Activated T-cell treated with anti-CD3 and anti-CD28 coated beads, Interleukin-2, amount 50 U/mL, for 1 hour (primary cell): ENCODE measurements at regions not wholly inside any gene's neighbourhood (a gene's known extent, or its start where the extent isn't known, plus 50 kb on each side); places are given as distances from the start of the nearest gene placed in this dataset.
"Not testable (repeated sequence)": the region's sequence is repeated elsewhere in the genome, so short reads cannot be mapped to it uniquely, and the experiment has no call there.

Experiments
- DNase-seq: peaks from one replicate; pipeline ENCODE4 v3.0.0-alpha.2; 2020

DNA sequence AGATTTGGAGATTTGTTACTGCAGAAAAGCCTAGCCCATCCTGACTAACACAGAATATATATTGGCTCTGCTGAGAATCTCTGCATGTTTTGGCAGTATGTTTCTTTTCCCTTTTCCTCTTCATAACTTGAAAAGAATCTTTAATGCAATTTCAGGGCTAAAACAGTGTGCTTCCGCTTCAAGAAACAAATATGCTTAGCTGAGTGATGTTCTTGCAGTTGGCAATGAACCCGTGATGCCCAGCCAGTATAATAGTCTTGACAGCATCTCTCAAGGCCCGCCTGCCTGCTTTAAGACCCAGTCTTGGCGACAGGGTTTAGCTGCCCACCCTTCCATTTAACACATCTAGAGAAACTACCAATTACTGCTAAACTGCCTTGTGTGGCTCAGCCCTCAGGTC is 184.5 kb downstream of the INO80D start:
- DNase-seq = no peak

DNA sequence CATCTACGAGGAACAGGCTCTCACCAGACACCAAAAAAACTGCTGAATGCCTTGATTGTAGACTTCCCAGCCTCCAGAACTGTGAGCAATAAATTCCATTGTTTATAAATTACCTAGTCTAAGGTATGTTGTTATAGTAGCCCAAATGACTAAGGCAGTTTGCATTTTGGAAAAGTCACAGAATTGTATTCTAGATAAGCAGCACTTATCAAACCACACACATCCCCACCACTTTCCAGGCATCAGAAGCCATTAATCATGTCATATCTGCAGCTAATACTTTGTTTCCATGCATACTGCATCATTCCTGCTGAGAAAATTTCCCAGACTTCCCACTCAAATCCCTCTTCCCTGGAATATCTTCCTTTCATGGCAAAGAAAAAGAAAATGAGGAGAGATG is 187.2 kb downstream of the INO80D start:
- DNase-seq = no peak

DNA sequence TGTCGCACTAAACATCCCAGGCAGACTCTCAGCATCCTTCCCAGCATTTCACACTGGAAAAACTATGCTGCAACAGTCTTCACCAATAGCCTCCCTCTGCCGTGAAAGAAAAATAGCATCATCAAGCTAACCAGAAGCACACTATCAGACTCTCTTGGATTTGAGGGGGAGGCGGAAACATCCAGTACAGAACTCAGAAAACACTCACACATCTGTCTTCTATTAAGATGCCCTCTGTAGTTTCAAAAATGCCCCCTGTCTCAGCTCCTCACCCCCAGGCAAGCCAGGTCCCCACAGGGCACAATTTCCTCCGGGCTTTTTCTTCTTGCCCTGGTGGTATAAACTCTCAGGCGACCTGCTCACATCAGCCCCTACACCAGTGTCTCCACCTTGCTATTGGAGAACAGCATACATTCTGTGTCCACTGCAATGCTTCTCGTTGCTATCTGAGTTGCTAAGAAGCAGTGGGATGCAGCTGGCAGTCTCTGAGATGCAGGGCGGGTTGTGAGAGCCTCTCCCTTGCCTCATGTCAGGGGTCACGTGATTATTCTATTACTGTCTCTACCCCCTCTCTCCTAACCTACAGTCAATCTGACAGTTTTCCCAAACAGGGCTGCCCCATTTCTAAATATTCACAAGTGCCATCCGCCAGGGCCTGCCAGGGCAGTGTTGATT is 189.9 kb downstream of the INO80D start:
- no peak for DNase-seq

DNA sequence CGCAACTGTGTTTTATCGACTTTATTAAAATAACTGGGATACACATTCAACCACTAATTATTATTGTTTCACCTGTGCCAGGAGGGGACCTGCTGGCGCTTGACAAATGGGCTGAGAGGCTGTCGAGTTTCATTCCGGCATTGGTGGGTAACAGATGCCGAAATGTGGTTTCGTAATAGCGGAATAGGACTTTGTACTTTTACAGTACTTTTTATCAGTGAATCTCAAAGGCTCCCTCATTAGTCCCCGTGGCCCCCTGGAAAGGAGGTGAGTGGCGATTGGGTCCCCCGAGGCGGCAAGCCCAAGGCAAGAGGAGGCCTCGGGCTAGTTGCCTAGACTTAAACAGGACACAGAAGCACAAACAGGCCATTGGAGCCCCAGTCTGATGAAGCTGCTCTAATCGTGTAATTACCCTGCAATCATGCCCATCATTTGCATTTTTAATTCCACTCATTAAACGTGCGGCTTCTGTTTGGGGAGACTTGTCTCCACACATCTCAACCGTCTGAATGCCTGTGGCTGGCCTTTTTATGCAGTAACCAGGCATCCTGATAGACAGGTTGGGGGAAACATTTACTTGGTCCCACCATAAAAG is 193.2 kb downstream of the INO80D start:
- DNase-seq = no peak

DNA sequence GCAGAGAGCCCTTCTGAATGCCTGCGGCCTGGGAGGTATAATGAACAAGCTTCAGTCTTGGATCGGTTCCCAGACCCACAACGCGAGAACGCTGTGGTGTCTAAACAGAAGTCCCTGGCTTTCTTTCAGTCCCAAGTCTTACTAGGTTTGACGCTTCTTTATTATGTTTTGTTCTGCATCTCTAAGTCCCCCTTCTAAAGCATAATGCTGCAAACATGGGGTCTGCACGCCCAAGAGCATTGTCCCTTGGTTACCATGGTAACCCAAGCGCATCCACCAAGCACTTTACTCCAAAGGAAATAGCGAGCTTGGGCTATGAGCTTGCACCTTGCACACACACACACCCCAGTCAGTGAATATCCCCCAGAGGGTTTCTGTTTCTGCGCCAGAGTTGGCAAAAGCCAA is 193.7 kb downstream of the INO80D start:
- DNase-seq = no peak

DNA sequence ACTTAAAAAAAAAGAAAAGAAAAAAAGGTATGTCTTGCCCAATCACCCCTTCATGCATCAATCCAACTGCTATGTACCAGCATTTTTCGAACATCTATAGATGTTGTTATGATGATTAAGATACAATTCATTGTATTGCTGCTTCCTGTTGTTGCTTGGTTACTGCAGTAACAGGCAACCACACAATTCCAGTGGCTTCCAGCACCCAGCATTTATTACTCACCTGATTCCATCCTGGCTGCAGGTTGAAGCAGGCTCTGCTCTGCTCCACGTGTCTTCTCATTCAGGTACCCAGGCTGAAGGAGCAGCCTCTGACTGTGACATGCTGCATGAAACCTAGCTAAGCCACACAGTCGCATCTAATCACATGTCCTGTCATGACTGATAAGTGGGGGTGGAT is 196.9 kb downstream of the INO80D start:
- DNase-seq = no peak

DNA sequence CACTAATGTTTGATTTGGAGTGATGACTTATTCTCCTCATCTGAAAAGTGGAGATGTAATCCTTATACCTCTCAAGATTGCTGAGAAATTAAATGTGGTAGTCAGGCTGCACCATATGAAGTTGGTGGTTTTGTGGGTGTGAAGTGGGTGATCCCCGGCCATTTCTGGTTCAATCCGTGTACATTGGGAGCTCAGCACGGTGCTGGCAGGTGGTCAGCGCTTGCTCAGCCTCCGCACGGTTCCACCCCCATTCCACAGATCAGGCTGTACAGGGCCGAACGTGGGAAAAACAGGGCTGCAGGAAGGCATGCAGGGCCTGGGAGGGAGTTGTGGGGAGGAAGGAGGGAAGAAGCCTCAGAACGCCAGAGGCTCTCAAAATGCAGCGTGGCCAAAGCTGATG is 198.3 kb downstream of the INO80D start:
- no peak for DNase-seq

DNA sequence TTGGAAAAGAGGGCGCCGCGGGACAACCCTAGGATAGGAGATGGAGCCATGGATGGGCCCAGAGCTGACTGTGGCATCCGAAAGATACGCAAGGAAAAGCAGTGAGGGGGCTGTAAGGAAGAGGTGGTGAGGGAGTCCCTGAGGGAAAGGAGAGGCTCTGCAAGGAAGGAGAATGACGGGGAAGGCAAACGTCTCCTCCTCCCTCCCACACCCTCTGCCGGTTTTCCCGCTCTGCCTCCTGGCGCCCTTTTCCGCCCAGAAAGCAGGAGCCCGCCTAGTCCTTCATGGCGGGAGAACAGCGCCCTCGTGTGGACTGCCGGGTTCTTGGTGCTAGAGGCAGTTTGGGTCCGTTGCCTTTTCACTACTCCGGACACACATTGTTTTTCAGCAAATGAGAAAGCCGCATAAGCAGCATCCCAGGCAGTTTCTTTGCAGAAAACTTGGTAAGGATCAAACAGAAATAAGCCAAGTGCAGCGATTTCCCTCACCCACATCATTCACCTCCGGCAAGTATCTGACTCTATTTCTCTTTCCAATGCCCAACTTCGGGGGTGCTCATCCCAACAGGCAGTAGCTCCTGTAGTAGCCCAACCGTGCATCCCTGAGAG is 200.4 kb downstream of the INO80D start:
- DNase-seq = peak; percentile 45

DNA sequence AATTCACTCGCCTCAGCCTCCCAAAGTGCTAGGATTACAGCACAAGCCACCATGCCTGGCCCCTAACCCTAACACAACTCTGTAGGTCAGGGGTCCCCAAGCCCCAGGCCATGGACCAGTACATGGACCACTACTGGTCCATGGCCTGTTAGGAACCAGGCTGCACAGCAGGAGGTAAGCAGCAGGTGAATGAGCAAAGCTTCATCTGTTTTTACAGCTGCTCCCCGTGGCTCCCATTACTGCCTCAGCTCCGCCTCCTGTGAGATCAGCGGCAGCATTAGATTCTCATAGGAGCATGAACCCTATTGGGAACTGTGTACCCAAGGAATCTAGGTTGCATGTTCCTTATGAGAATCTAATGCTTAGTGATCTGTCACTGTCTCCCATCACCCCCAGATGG is 201.7 kb downstream of the NRP2 start:
- no peak for DNase-seq

DNA sequence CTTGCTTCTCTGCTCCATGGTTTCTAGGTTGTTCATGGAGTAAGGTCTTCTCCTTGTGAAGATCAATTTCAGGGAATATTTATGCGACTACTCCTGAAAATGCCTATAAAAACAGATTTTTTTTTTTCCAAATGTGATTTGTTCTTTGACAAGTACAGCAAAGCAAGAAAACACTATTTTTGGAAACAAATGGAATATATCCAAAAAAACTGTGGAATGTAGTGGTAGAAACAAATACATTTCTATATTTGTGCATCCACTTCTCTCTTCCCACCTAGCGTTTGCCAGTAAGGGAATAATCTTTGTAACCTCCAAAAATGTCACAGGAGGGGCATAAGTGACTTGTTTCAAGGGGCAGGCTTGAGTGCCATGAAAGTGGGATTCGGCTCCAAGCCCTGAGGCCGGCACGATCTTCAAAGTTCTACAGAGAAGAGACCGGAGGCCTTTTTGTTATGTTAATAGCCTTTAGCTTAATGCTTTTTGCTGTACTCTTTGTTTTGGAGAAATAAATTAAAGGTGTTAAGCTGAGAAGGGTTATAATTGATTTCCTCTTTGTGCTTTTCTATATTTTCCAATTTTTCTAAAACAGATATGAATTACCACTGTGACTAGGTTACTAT is 200.6 kb downstream of the NRP2 start:
- DNase-seq = no peak

DNA sequence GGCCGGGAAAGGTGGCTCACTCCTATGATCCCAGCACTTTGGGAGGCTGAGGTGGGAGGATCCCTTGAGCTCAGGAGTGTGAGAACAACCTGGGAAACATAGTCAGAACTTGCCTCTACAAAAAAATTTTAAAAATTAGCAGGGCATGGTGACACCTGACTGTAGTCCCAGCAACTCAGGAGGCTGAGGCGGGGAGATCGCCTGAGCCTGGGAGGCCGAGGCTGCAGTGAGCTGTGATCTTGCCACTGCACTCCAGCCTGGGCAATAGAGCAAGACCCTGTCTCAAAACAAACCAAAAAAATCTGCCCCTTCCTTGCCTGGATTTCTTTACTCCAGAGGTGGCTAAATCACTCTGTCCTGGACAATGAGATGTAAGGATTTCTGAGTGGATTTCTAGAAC is 197.7 kb downstream of the NRP2 start:
- no peak for DNase-seq

DNA sequence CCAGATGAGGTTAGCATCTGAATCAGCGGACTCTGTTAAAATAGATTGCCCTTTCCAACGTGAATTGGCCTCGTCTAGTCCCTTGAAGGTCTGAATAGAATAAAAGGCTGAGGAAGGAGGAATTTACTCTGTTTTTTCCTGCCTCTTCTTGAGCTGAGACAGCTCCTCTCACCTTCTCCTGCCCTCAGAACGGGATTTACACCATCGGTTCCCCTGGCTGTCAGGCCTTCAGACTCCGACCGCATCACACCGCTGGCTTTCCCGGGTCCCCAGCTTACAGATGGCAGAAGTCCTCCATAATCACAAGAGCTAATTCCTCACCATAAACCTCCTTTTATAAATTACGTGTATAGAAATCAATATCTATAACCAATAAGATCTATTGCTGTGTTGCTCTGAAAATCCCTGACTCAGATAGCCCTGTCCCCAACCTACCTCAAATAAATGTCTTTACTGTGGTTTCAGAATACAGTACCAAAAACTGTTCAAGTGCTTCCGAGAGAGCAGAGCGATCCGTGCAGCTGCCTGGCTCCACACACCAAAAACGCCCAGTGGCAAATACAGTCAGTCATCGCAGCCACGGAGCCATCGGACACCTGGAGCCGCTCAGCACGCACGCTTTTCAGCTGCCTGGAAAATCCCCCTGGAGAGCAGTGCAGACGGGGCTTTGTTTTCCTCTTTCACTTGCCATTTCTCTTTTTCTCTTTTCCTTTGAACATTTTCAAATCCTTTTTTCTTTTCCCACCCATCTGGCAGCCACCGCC is 196.9 kb downstream of the NRP2 start:
- no peak for DNase-seq

DNA sequence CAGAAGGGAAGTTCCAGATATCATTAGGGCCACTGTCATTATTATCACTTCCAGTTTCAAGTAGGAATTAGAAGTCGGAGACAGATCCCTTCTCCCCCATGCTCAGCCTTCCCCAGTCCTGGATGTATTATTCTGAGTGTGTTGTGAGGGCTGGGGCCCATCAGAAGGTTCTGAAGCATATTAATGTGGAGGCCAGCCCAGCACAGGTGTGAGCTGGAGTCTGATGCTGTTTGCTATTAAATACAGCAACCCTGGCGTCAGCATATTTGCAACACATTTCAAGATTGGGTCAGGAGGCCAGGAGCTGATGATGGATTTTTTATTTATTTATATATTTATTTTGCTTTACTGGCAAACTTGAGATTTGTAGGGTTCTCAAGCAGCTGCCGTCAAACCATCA is 195.2 kb downstream of the NRP2 start:
- DNase-seq = no peak

DNA sequence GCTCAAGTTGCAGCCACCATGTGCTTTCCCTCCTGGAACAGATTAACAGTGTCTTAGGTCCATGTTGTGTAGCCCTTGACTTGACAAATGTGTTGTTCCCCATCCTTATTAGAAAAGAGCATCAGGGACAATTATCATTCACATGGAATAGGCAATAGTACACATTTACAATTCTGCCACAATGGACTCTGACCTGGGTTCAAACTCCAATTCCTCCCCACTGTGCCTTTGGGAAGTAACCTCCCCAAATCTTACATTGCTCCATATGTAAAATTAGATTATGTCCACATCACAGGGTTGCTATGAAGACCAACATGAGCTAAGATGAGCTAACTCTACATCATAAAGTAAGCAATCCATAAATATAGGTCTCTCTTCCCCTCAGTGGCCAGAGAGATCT is 193.8 kb downstream of the NRP2 start:
- DNase-seq = no peak

DNA sequence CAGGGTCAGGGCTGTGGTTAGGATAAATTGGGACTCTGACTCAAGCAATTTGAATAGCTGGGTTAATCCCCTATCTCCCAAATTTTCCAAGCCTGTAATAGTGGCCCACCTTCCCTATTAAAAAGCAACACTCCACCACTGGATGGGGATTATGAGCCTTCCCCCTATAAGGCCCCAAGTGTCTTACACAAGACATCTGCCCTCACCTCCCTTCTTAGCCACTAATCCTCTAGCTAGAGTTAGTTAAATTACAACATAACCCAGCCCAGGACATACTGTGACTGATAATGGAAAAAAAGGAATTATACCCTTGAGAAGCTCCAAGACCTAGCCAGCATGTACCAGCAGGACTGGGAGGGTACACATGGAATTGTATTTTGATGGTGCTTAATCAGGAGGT is 190.4 kb downstream of the NRP2 start:
- DNase-seq = no peak

DNA sequence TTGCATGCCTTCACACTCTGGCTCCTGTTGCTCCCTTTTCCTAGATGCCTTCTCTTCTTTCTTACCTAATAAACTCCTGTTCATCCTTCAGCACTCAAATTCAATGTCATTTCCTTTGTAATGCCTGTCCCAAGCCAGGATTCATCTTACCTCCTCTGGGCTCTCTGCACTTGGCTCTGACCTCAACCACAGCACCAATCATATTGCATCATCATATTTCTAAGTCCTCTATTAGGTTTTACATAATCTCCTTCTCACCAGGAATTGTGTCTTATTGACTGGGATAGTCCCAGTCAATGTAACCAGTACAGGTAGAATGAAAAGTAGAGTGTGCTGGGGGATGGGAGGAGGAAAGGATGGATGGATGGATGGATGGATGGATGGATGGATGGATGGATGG is 187.1 kb downstream of the NRP2 start:
- no peak for DNase-seq

DNA sequence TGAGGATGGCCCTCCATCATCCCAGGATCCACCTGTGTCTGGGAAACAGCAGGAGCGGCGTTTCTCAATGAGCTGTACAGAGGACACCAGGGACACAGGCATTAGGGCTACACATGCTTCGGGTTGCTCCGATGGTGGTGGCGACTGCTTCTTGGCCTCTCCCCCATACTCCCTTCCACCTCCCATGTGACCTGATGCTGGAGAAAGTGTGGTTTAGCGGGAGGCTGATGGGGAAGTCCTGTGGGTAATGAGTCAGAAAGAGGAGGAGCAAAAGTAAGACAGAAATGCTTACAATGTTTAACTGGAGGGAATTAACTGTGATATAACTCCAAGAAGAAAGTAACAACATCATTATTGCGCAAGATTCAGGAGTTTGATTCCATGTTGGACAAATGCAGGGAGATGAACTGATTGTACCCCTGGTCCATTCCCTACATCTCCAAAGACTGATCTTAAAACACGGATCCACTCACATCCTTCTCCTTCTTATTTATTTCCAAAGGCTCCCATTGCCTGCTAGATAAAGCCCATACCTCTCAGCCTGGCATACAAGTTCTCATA is 186.6 kb downstream of the NRP2 start:
- DNase-seq = no peak

DNA sequence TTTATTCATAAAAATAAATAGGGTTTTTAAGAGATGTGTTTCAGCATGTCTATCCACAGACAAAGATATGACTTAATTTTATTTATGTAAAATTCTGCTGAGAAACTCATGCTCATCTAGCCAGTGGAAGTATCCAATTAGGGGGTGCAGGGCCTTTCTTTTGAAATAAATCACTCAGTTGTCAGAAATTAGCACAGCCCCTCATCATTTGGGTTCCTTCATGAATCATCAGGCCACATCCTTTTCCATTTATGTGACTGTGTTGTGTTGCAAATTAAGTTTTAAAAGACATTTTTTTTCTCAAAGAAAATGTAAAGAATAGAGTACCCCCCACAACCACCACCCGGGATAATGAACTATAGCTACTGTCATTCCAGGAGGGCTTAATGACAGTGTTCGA is 185.8 kb downstream of the NRP2 start:
- DNase-seq = no peak

DNA sequence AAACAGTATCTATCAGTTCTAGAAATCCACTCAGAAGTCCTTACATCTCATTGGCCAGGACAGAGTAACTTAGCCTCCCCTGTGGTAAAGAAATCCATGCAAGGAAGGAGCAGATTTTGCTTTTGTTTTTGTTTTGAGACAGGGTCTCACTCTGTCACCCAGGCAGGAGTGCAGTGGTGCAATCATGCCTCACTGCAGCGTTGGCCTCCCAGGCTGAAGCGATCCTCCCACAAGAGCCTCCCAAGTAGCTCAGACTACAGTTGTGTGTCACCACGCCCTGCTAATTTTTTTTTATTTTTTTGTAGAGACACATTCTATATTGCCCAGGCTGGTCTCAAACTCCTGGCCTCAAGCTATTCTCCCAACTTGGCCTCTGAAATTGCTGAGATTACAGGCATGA is 185.1 kb downstream of the NRP2 start:
- DNase-seq = no peak

DNA sequence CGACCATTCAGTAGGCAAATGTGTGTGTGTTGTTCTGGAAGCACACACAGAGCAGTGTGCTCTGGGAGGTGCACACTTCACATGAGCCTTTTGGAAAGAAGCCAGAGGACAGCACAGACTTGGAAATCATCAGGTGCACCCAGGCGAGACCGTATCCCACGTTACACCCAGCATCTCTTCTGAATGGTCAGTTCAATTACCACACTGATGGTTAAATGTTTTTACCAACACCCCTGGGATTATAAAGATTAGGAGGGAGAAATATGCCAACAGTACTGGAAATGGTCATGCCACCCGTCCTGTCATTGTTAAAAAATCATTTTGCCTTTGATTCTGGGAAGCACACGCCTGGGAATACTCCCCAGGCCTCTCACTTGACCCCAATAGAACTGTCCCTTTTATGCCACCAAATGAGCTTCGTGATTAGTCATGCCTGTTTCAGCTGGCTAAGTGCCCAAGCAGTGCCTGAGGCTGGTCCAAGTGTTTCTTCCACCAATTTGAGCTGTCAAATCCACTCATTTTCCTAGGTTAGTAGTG is 183.7 kb downstream of the NRP2 start:
- DNase-seq = no peak

DNA sequence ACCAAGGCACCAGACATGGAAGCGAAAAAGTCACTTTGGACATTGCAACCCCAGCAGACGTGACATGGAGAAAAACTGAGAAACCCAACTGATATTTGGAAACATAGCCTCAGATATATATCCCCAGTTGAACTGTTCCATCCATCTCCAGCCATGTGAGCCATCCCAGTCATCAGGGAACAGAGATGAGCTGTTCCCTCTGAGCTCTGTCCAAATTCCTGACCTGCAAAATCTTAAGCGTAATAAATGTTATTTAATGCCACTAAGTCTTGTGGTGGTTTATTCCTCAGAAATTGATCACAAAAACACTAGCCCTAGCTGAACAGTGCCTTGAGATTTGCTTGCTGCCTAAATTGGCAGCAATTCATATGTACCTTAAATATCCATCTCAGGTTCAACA is 182.8 kb downstream of the NRP2 start:
- no peak for DNase-seq

DNA sequence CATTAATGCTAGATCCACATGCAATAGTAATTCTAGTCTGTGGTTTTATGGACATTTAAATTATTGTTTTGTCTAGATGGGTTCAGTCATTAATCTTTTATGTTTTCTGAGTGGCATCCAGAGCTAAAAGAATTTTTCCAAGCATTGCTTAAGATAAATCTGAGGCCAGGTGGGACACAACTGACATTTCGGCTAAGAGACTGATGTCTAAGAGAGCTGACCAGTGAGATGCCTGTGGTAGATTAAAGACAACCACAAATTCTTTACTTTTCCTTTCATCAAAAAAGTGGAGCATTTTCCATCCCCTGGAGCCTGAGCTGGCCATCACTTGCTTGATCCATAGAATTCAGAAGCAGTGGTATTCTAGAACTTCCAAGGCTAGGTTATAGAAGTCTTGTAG is 182.2 kb downstream of the NRP2 start:
- no peak for DNase-seq

DNA sequence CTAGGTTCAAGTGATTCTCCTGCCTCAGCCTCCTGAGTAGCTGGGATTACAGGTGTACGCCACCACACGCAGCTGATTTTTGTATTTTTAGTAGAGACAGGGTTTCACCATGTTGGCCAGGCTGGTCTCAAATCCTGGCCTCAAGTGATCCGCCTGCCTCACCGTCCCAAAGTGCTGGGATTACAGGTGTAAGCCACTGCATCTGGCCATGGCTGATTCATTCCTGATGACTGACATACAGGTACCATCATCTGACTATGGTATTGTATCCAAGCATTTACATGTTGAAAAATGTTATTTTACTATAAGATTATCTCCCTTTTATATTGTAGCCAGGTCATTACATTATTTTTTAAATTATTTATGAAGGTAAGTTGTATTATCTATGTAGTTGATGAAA is 180.5 kb downstream of the NRP2 start:
- not testable (repeated sequence) for DNase-seq
